HepG2 (cell line): ENCODE measurements at regions not wholly inside any gene's neighbourhood (a gene's known extent, or its start where the extent isn't known, plus 50 kb on each side); places are given as distances from the start of the nearest gene placed in this dataset.

Experiments
- ARID5B ChIP-seq: IDR thresholded peaks from 2 replicates; pipeline ENCODE4 v1.4.0; 2020; ENCODE audit warnings: mild to moderate bottlenecking, missing genetic modification reagents
- ATF2 ChIP-seq: sonication (generic); formaldehyde crosslinking; IDR thresholded peaks from 2 replicates; pipeline ENCODE4 v1.4.0; 2020; ENCODE audit warnings: missing genetic modification reagents
- KAT8 ChIP-seq: IDR thresholded peaks from 2 replicates; pipeline ENCODE4 v1.6.1; 2016; ENCODE audit warnings: missing genetic modification reagents, missing compliant biosample characterization
- PAXIP1 ChIP-seq: sonication (generic); formaldehyde crosslinking; conservative IDR thresholded peaks from 2 replicates; pipeline ENCODE4 v1.4.0; 2020; ENCODE audit warnings: mild to moderate bottlenecking, missing genetic modification reagents, moderate library complexity
- PCBP1 ChIP-seq: fragments of 200-400 bp; formaldehyde crosslinking; IDR thresholded peaks from 2 replicates; pipeline ENCODE4 v1.6.1; 2017; ENCODE audit warnings: mild to moderate bottlenecking, low read depth, low read length, borderline replicate concordance
- RERE ChIP-seq: IDR thresholded peaks from 2 replicates; pipeline ENCODE4 v1.6.1; 2016; ENCODE audit warnings: low read depth, missing genetic modification reagents, missing compliant biosample characterization
- RXRB ChIP-seq: IDR thresholded peaks from 2 replicates; pipeline ENCODE4 v1.6.1; 2016; ENCODE audit warnings: borderline replicate concordance, missing genetic modification reagents, missing compliant biosample characterization
- TRIM24 ChIP-seq: sonication (generic); formaldehyde crosslinking; IDR thresholded peaks from 2 replicates; pipeline ENCODE4 v1.8.0; 2022; ENCODE audit warnings: mild to moderate bottlenecking, missing genetic modification reagents
- ZNF275 ChIP-seq: sonication (generic); formaldehyde crosslinking; IDR thresholded peaks from 2 replicates; pipeline ENCODE4 v1.8.0; 2022; ENCODE audit warnings: missing genetic modification reagents, mild to moderate bottlenecking, inconsistent platforms, borderline replicate concordance
- ZNF577 ChIP-seq: sonication (generic); formaldehyde crosslinking; IDR thresholded peaks from 2 replicates; pipeline ENCODE4 v1.4.0; 2020; ENCODE audit warnings: mild to moderate bottlenecking, low read depth, missing genetic modification reagents, borderline replicate concordance
- ZNF629 ChIP-seq: sonication (generic); formaldehyde crosslinking; conservative IDR thresholded peaks from 2 replicates; pipeline ENCODE4 v1.5.0; 2020; ENCODE audit warnings: missing genetic modification reagents
- ZNF720 ChIP-seq: sonication (generic); formaldehyde crosslinking; IDR thresholded peaks from 2 replicates; pipeline ENCODE4 v1.4.0; 2020; ENCODE audit warnings: missing genetic modification reagents

GRCh38 chr6:151757506-151757955 is 50.0 kb upstream of the ESR1 start (continued):
- TF ChIP-seq ARID5B (CRISPR knock-in tag) (peak; percentile 62), ZNF275 (CRISPR knock-in tag) (no peak), ZNF720 (CRISPR knock-in tag) (no peak), ZNF629 (CRISPR knock-in tag) (no peak), TRIM24 (CRISPR knock-in tag) (no peak), PCBP1 (no peak), KAT8 (CRISPR knock-in tag) (peak; percentile 54; the same call in 1 of the 2 replicates), RERE (CRISPR knock-in tag) (no peak), ATF2 (CRISPR knock-in tag) (no peak), PAXIP1 (0 out of 2 replicates have a peak, but pooled peaks have one; percentile 14), ZNF577 (CRISPR knock-in tag) (no peak), RXRB (CRISPR knock-in tag) (no peak)
